ENCODE measurements at regions not wholly inside any gene's neighbourhood (a gene's known extent, or its start where the extent isn't known, plus 50 kb on each side); places are given as distances from the start of the nearest gene placed in this dataset.
A peak's percentile ranks its signal among the peaks of the same experiment; 100 is the strongest.

DNA sequence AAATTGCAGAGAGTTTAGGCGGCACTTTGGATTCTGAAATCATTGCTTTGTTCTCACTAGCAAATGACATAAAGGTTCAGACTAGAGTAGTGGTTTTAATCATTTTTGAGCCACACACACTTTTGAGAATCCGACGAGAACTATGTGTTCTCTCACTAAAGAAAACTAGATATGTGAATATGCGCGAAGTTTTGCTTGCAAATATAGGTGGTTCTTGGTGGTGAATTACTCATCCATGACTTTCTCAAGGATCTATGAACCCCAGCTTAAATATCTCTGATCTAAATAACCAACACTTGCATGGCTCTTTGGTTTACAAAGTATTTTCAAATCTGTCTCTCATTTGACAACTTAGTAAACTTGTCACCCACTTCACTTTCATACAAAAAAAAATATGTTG, 54.8 kb downstream of the NOG start:
- DNase-seq = no peak

DNA sequence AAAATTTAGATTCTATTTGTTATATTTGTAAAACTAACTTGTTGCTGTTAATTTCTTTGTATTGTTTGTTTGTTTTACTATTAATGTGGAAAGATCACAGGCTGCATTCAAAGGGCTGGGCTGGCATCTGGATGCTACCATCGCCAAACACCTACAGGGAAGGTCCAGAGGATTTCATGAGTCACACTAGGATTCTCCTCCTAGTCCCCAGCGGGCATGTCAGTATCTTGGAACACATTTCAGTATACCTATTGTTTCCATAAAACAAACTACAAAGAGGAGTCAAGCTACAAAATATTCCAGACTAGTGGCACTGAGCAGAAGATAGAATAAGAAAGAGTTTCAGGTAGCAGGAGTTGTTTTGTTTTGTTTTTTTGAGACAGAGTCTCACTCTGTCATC, 55.3 kb downstream of the NOG start:
- no peak for DNase-seq

DNA sequence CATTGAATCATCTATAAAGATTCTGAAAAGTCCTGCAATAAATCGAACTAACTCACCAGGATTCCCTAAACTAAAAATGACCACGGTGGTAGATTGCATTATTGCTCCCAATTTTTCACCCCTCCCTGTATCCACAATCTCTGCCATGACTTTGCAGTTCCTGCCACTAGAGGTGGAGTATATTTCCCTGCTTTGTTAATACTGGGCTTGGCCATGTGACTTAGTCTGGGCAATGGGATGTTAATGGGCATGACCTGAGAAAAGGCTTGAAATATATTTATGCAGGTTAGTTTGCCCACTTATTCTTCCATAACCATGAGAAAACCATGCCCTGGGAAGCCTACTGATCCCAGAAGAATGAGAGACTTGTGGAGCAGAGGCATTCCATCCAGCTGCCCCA, 59.1 kb downstream of the NOG start:
- no peak for DNase-seq

DNA sequence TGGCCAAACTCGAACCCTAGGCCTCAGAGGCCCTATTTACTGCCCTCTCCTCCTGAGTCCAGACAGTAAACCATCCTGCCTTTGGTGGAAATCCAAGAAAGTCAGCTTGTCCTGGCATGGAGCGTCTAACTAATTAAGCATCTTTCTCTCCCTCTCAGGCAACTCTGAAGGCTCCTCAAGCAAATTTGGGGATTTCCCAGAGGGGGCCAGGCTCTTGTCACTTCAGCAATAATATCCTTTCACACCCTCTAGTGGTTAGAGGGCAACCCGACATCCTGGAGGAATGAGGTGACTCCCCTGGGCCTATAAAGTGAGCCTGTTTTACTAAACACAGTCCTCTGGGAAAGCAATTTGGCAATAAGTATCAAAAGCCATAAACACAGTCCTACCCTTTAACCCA, 60.4 kb downstream of the NOG start:
- DNase-seq = peak; percentile 44

DNA sequence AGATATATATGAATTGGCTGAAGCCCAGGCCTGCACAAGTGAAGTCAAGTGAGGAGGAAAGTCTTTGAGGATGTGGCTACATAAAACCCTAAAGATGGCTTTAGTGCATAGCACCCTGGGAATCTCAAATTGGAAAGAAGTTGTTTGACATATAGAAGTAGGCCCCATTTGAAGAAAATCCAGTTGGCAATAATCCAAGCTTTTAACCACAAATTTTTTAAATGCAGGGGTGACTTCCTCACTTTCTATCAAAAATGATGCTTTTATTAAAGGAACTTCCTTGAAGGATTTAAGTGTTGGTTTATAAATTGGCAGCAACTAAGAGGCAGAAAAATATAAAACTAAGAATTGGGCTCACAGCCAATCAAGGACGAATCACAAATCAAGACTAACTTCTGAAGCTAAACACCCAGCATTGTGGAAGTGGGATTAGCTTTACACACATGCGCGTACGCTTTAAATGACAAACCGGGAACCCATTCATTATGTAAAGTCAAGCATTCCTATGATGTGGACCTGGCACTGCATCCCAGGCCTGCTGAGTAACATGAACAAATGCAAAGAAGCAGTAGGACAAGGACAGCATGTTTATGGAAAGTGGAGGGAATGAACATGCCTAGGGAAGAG, 63.3 kb downstream of the NOG start:
- no peak for DNase-seq

DNA sequence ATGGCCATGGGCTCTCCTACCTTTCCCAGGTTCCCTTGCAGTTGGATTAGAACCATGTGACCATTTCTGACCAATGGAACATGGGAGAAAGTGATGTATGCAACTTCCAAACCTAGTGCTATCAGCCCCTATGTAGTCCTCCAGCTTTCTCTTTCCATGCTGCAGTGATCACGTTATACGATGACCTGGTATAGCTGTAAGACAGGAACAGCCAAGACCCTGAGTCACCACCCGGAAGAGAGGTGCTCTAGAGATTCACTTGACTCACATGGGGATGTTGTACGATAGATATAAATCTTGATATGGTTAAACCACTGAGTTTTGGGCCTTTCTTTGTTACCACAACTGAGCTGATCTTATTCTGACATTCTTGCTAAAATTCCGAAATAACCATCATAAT, 65.1 kb downstream of the NOG start:
- DNase-seq = no peak

DNA sequence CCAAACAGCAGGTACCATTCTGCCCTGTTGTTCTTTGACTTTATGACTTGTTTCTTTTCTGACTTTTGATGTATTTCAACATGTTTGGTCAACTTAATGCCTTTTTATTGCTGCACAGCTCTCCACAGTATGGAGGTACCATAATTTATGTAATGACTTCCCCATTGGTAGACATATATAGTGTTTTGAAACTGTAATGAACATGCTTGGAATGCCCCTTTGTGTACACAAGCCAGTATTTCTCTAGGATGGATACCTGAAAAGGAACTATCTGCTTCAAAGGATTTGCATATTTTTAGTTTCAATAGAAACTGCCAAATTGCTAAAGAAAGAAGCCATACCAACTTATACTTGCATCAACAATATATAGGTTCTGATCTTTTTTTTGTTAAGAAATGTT, 66.1 kb downstream of the NOG start:
- no peak for DNase-seq

DNA sequence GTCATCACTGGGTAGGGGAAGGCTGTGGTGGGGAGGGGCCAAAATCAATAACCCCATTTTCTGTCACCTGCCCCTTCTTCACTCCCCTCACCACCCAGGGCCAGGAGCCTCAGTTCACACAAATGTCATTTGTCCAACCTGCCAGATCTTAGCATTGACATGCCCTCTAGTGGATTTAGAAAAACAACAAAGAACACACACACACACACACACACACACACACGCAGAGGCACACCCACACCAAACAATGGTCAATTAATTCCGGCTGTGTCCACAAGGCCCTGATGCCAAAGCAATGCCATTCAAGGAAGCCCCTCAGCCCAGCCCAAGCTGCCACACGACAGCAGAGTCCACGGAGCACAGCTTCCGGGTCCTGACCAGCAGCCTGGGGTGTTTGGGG, 68.4 kb downstream of the NOG start:
- no peak for DNase-seq

DNA sequence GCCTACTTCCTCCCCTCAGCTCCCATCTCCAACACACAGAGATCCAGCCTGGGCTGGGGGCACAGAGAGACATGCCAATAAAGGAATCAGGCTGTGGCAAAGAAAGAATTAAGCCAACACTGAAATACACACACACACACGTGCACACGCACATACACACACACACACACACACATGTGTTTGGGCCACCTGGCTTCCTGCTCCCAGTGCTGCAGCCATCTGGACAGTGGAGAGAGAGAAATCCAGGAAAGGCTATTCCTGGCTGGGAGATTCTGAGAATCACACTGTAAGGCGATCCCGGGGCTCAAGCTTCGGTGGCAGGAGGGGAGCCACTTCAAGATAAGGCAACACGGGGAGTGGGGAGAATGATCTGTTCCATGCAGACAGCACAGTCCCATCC, 72.4 kb downstream of the NOG start:
- DNase-seq = no peak

DNA sequence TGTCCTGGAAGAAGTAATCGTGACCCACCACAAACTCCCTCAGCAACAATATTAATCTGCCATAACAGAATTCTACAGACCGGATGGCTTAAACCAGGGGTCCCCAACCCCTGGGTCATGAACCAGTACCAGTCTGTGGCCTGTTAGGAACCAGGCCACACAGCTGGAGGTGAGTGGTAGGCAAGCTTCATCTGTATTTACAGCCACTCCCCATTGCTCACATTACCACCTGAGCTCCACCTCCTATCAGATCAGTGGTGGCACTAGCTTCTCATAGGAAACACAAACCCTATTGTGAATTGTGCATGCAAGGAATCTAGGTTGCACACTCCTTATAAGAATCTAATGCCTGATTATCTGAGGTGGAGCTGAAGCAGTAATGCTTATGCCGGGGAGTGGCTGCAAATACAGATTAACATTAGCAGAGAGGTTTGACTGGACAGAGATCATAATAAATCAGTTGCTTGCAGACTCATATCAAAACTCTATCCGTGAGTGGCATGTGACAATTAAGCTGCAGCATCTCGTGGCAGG, 74.5 kb downstream of the NOG start:
- no peak for DNase-seq

DNA sequence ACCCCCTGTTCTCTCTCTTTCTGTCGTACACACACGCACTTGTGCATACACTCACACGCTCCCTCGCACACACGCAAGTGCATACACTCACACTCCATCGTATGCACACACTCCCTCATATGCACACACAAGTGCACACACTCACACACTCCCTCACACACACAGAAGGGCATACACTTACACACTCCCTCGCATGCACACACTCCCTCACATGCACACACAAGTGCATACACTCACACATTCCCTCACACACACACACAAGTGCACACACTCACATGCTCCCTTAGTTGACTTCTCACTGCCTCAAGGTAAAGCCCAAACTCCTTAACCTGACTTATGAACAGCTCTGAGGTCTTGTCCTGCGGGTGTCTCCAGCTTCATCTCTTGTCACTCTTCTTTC, 78.7 kb downstream of the NOG start:
- no peak for DNase-seq

DNA sequence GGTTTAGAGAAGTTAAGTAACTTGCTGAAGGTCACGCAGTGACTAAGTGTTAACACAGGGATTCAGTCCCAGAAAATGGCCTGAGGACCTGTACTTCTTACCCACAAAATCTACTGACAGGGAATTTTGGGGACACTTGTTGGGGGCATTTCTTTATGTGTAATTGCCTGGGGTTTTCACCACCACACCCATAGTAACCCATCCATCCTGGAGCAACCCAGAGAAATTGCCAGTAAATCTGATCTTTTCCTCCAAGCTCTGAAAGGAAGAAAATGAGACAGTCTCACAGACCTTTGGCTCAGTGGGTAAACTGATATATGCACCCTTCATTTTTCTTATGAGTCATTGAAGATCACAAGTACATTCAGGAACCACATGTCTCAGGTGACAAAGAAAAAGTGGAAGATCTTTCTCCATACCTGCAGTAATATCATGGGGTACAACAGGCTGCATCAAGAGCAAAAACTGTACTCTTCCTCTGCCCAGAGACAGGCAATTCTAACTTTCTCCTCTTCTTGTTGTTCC, 81.0 kb downstream of the NOG start:
- DNase-seq = no peak

DNA sequence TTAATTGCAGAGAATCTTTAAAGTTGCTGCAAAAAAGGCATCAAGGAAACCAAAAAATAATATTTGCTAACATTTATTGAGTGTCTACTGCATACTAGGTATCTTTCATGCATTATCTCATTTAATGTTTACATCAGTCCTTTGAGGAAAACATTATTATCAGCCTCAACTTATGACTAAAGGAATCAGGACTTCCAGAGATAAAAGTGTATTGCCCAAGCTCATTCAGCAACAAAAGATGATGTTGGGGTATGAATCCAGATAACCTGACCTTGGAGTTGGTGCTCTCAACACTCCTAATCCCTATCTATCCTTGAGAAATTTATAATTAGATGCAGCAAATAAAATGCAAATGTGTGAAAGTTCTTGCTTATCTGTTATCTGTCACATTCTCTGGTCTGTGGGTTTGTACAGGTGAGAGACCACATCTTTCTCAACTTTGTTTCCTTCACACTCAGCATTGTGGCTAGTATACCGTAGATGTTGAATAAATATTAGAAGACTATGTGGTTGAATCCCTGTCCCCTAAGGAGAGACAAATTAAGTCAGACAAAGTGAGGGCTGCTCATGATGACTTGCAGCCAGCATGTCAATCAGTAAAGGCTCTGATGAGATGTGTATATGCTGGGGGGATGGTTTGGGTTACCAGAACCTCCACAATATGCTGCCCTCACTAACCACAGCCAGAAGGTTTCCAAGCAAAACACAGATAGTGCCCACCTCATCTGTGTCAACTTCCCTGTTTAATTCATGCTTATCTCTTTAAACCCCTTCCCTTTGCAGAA, 82.6 kb downstream of the NOG start:
- DNase-seq = no peak

DNA sequence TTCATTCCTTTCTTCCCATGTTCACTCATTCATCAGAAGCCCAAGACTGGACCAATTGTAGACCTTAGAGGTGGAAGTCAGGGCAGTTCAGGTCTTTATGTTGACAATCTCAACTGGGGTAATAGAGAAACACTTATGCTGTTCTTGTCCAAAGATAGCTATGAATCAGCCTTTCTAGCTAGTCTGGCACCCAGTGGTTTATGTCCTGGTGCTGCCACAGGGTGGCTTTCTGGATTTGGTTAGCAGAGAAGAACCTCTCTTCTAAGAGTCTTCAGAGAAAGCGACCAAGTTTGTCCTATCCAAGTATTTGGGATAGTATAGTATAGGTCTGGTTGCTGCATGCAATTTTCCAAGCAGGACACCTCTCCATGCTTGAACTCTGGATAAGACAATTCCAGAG, 83.3 kb downstream of the NOG start:
- DNase-seq = no peak

DNA sequence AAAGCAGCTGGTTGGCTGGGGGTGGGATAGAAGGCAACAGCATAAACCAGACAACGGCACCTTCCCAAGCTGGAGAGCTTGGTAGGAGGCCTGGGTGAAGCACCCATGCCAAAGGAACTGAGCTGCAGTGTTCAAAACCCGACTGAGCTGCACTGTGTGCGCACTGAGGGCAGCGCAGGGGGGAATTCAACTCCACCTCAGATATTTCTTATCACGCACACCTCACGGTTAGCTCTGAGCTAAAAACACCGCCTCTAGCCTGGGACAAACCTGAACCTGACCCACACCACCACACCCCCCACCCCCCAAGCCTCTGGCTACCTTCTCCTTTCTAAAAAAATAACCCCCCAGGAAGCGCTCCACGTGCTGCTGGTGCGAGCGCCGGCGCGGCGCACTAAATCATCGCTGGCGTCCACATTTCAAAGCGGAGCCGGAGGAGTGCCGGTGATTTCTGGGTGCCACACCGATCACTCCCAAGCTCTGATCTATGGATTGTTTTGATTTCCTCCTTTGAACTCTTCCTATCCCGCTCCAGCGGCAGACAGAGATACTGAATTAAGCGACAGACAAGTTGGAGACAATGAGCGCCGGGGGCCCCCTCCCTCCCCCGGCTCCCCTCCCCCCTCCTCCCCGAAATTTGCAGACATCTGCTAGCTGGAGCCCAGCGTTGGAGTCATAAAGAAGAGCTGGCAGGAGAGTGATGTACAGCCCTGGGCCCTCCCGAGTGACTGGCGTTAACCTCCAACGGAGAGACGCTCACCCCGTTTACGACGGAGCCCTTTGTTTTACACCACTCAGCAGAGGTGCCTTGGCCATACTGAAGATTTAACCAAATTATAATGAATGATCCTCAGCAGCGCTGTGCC, 85.0 kb downstream of the NOG start:
- no peak for DNase-seq

DNA sequence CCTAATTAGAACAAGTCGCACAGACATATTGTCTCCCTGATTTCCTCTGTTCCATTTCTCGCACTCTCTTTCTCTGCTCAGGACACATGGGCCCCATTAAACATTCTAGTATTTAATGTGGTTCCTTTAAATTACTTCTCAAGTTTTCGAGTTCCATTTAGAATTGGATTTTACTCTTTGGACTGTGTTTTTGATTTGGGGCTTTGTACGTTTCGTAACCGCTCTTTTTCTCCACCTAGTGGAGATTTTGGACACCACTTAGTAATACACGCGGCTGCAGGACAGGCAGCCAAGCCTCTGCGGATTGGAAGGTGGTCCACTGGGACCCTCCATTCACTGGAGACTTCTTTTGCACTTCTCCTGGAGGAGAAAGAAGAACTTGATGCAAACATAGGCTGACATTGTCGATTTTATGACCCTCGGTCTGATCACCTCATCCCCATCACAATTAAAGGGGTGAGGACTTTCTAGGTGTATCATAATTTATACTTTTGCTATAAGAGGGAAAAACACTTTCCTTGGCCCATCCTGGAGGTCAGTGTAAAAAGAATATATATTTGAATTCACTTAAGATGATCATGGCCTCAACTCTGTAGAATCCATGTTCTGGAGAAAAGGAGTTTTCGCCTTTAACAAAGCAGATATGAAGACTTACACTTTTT, 85.7 kb downstream of the NOG start:
- no peak for DNase-seq

DNA sequence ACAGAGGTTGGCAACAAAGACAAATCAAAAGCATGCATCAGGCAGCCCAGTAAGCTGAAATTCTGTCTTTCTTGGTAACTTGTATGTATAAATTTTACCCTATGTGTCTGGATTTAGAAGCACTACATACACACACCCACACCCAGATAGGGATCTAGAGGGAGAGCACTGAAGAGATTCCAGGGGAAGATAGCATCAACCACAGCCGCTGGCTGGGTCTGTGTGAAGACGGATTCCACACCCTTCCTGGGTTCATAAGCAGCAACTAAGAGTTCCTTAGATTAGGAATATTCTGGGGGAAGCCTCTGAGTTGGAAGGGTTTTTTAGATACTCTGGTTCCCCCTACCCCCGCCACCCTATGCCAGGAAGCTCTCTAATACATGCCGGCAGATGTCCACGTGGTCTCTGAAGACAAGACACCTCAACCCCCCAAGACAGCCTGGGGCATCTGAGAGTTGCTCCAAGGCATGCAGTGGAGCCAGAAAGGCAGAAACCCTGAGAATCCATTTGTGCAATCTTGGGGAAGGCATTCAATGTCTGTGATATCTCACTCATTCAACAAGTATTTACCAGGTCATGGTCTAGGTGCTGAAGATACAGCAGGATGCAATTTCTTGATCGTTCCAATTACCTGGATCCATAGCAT, 86.4 kb downstream of the NOG start:
- no peak for DNase-seq

DNA sequence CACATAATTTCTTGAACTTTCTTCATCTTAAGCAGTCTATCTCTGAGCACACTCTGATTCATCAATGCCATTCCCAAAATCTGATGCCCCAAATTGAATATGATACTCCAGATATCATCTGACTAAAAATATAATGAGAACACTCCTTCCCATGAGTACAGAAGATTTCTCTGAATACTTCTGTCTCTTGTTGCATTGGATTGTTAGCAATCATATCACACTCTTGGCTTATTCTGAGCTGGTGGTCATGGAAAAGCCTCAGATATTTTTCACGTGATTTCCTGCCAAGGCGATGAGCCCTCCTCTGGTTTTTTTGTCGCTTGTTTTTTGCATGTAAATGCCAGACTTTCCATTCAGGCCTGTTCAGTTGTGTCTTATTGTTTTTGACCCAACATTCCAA, 87.2 kb downstream of the NOG start:
- DNase-seq = no peak

DNA sequence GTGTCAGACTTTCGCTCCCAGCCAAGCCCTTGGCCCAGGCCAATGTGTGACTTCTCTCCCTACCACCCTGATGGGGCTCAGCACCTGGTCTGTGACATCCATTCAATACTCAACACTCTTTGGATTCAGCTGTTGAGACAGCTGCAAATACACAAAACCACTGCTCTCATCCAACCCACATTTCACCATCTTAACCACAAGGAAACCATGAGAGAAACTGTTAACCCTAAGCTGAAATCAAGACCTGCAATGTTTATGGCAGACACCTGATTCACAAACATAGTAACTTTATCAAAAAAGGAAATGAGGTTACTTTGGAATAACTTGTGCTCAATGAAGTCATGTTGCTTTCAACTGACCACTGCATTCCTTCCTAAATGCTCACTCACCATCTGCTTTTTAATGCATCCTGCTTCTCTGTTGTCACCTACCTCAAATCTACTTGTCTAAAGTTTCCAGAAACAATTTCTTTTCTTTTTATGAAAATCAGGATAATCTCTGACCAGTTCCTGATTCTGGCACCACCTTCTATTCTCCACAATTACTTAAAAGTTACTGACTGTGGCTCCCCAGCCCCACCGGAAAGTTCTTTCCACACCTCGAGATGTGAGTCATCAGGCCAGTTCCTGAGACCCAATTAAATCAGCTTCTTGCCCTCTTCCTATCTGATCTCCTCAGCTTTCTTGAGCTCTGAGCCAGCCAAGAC, 88.2 kb downstream of the NOG start:
- no peak for DNase-seq

DNA sequence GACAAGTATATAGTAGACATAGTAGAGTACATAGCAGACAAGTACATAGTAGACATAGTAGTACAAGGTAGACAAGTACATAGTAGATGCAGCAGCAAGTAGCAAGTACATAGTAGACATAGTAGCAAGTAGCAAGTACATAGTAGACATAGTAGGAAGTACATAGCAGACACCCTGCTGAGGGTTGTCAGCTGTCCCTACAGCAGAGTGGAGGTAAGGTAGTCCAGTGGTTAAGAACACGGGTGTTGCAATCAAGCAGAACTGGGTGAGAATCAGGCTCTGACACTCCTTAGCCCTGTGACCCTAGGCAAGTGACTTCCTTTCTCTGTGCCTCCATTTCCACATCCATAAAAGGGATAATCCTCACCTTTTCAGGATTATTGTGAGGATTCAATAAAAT, 94.7 kb downstream of the NOG start:
- DNase-seq = no peak

DNA sequence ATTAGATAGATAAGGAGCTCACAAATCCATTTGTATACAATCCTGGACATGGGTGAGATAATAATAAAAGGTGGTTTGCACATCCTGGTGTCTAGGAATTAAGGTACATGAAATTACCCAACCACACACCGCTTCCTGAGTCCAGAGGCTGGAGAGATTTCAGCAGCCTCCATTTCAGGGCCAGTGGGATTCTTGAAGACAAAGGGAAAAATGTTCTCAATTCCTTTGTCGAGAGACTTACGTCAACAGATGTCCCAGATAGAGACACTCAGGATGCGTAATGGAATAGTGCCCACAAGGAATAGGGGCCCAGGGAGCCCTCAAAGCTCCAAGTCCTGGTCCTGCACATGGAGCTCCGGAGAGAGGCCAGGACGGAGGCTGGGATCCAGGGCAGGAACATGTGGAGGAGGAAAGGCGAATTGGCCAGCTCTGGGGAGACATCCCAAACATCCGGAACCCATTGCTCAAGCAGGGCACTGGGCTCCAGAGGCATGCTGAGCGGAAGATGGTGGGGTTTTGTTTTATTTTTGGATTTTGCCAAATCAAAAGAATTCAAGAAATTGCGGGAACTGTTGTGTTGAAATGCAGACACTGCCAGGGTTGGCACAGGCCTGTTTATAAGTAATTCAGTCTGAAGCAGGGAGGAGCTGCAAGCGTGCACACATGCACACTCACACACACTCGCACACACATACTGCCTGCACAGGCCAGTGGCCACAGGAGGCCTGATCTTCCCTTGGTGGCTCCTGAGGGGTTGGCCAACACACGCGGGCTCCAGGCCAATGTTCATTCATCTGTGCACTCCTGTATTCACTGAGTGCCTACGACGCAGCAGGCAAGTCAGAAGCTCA, 97.2 kb downstream of the NOG start:
- DNase-seq = no peak
